Nephron (organoid): ENCODE measurements at regions not wholly inside any gene's neighbourhood (a gene's known extent, or its start where the extent isn't known, plus 50 kb on each side); places are given as distances from the start of the nearest gene placed in this dataset.
A peak's percentile ranks its signal among the peaks of the same experiment; 100 is the strongest.

ENCODE experiments used
- H3K27ac Mint-ChIP-seq, 3 experiments: 2 replicates each; pipeline ENCODE4 v1.8.0; 2020; ENCODE audit warnings: mixed read lengths in 3 of 3, mild to moderate bottlenecking in 2 of 3, moderate library complexity in 1 of 3
- H3K27me3 Mint-ChIP-seq: 2 replicates; pipeline ENCODE4 v1.8.0; 2021; ENCODE audit warnings: low read depth, mild to moderate bottlenecking, moderate library complexity, mixed read lengths
- H3K36me3 Mint-ChIP-seq: 2 replicates; pipeline ENCODE4 v1.8.0; 2020; ENCODE audit warnings: low read depth, mixed read lengths
- H3K4me1 Mint-ChIP-seq: 2 replicates; pipeline ENCODE4 v1.8.0; 2020; ENCODE audit warnings: mixed read lengths
- H3K4me3 Mint-ChIP-seq, 3 experiments: 2 replicates each; pipeline ENCODE4 v1.8.0; 2020; ENCODE audit warnings: mild to moderate bottlenecking in 3 of 3, mixed read lengths in 3 of 3, moderate library complexity in 2 of 3
- H3K9me3 Mint-ChIP-seq: 2 replicates; pipeline ENCODE4 v1.8.0; 2020; ENCODE audit warnings: mixed read lengths
- TF ChIP-seq, protein P1 (sequence below), 3 experiments: fragments of 200-600 bp; sonication (generic); IDR thresholded peaks; one replicate each; pipeline ENCODE4 v1.5.0; 2021; ENCODE audit warnings: antibody characterized with exemption in 3 of 3; ENCODE audit not compliant: unreplicated experiment in 3 of 3

DNA sequence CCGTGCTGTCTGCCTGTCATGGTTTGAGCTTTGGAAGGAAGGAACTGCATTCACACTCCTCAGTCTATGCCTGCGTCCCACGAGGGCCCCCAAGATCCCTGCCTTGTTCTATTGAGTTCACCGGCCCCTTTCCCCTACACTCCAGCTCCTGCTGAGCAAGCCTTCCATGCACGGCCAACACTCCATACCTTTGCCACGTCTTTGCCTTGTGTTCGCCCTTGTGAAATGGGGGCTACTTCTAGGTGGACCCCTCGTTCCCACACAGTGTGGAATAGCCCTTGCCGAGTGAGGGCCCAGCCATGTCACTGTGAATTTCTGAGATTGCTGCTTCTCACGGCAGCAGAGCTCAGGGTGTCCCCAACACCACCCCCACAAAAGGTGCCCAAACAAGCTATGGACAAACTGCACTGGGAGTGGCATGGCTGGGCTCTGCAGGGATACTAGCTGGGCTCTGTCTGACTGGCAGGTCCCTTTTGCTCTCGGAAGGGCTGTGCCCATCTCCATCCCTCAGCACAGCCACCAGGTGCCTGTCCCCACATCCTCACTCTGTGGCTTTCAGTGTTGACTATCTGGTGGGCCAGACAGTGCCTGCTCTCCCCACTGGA lies 67.9 kb upstream of the ADAMTS2 start:
- no peaks in the 10 kb centered on the region for H3K9me3 Mint-ChIP-seq
- TF ChIP-seq, protein P1, sequence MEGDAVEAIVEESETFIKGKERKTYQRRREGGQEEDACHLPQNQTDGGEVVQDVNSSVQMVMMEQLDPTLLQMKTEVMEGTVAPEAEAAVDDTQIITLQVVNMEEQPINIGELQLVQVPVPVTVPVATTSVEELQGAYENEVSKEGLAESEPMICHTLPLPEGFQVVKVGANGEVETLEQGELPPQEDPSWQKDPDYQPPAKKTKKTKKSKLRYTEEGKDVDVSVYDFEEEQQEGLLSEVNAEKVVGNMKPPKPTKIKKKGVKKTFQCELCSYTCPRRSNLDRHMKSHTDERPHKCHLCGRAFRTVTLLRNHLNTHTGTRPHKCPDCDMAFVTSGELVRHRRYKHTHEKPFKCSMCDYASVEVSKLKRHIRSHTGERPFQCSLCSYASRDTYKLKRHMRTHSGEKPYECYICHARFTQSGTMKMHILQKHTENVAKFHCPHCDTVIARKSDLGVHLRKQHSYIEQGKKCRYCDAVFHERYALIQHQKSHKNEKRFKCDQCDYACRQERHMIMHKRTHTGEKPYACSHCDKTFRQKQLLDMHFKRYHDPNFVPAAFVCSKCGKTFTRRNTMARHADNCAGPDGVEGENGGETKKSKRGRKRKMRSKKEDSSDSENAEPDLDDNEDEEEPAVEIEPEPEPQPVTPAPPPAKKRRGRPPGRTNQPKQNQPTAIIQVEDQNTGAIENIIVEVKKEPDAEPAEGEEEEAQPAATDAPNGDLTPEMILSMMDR (IDR thresholded peaks at IDR 0.05; ENCODE audit: unreplicated experiment in 3 of 3) = no peak
- H3K27me3 Mint-ChIP-seq = peaks cover 13% of the 10 kb centered on the region
- no peak overlapping the region for H3K4me3 Mint-ChIP-seq
- H3K27ac Mint-ChIP-seq = peak overlapping the region in 1 of 3 experiments; percentile 28
- no peaks in the 10 kb centered on the region for H3K36me3 Mint-ChIP-seq
- peaks cover 16% of the 10 kb centered on the region for H3K4me1 Mint-ChIP-seq

DNA sequence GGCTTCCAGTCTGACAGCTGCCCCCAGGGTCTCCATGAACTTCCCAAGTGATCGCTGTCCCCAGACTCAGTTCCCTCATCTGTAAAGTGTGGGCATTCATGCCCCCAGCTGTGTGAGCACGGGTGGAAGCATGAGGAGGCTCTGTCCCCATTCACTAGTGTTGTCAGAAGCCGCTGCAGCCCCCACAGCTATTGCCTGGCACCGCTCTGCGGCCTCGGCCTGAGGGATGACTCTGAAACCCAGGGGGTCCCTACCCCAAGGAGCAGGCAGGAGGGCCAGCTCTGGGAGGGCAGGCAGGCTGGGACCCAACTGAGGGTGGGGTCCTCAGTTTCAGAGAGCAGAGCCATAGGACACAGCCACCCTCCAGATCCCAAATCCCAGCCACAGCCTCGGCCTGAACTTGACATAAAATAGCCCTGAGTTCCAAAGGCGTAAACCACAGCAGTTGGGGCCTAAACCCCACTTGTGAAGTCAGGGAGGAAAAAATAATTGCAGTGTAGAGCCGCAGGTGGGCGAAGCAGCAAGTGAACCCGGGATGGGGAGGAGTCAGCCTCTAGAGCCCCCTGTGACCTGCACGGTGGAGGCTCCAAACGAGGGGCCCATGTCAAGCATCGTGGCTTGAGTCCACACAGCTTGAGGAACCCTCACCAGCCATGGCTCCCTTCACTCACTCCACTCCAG lies 66.0 kb upstream of the ADAMTS2 start:
- no peak overlapping the region for H3K4me3 Mint-ChIP-seq
- H3K27me3 Mint-ChIP-seq = peaks cover 13% of the 10 kb centered on the region
- H3K4me1 Mint-ChIP-seq = peaks cover 22% of the 10 kb centered on the region
- no peaks in the 10 kb centered on the region for H3K36me3 Mint-ChIP-seq
- no peak overlapping the region for H3K27ac Mint-ChIP-seq
- H3K9me3 Mint-ChIP-seq = no peaks in the 10 kb centered on the region
- TF ChIP-seq, protein P1 (IDR thresholded peaks at IDR 0.05; ENCODE audit: unreplicated experiment in 3 of 3) = no peak

DNA sequence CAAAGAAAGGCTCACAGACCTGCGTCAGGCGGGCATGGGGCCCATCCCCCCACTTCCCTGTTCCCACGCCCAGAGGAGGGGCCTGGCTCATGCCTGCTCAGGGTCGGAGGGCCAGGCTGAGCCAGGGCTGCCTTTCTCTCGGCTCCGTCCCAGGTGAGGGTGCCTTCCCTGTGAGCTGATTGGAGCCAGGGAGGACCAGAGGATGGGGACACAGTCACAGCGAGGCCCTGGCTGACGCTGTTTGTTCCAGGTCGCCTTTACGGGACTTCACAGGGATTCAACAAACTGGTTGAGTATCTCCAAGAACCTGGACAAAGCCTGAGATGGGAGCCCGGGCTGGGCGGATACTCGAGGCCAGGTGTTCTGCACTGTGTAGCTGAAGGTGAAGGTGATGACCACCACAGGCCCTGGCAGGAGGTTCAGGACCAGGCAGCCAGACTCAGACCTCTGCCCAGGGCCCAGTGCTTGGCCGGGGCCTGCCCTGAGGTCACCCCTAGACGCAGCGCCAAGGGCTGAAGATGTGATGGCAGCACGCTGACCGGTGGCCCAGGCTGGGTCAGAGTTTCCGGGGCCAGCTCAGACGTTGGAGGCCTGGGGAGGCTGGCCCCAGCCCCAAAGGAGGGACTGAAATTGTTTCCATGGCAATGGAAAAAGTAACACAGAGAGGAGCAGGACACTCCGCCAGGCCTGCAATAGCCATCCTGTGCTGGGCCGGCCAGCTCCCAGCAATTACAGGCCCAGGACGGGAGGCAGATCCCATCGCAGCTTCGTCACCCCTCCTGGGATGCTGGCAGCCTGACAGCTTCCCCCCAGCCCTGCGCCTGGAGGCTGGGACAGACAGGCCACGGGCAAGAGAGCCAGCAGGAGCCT lies 65.3 kb upstream of the ADAMTS2 start:
- H3K27ac Mint-ChIP-seq = no peak overlapping the region

DNA sequence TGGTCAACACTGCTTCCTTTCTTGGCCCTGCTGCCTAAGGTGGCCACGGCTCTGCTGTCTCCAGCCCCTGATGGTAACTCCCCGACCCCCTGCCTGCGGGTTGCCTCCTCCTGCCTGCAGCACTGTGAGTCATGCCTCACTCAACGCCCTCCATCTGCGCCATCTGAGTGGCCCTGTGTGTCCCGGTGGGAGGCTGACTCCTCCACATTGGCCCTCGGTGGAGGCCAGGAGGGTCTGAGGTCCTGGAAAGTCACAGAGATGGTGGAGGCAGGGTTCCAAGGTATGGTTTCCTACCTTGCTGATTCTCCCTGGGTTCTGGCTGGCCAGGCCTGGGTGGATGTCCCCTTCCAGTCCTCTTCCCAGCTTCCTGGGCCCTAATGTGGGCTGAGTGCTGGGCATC lies 64.5 kb upstream of the ADAMTS2 start:
- TF ChIP-seq, protein P1 (IDR thresholded peaks at IDR 0.05; ENCODE audit: unreplicated experiment in 3 of 3) = no peak

More for the DNA sequence above, 65.3 kb upstream of the ADAMTS2 start:
- Mint-ChIP-seq H3K9me3 (no peaks in the 10 kb centered on the region), H3K4me1 (peaks cover 22% of the 10 kb centered on the region), H3K4me3 (no peak overlapping the region), H3K27me3 (peaks cover 7% of the 10 kb centered on the region), H3K36me3 (no peaks in the 10 kb centered on the region)
- TF ChIP-seq, protein P1 (IDR thresholded peaks at IDR 0.05; ENCODE audit: unreplicated experiment in 3 of 3) = no peak

DNA sequence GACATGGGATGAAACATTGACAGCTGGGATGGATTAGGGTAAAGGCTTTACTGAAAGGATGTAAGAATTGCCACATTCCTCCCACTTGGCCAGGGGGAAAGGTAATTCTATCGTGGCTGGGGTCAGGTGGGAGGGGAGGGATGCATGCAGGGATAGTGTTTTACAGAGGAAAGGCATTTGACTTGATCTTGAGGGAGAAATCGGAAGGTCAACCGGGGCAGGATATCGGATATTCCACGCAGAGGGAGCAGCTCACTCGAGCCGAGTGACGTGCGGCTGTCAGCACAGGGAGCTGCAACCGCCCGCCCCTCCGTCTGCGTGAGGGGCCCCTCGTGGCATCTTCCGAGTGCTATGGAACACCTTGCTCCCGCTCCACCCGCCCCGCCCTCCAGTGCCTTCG lies 63.4 kb upstream of the ADAMTS2 start:
- Mint-ChIP-seq H3K4me3 (no peak overlapping the region), H3K9me3 (no peaks in the 10 kb centered on the region), H3K27me3 (peaks cover 15% of the 10 kb centered on the region), H3K36me3 (no peaks in the 10 kb centered on the region), H3K4me1 (peaks cover 22% of the 10 kb centered on the region), H3K27ac (peak overlapping the region in 1 of 3 experiments; percentile 58)
- TF ChIP-seq, protein P1 (IDR thresholded peaks at IDR 0.05; ENCODE audit: unreplicated experiment in 3 of 3) = no peak

More for the DNA sequence above, 64.5 kb upstream of the ADAMTS2 start:
- no peaks in the 10 kb centered on the region for H3K9me3 Mint-ChIP-seq
- peaks cover 12% of the 10 kb centered on the region for H3K27me3 Mint-ChIP-seq
- no peaks in the 10 kb centered on the region for H3K36me3 Mint-ChIP-seq
- H3K4me1 Mint-ChIP-seq = peaks cover 22% of the 10 kb centered on the region
- H3K27ac Mint-ChIP-seq = no peak overlapping the region
- H3K4me3 Mint-ChIP-seq = no peak overlapping the region
